LNCaP clone FGC (cell line): ENCODE measurements at regions not wholly inside any gene's neighbourhood (a gene's known extent, or its start where the extent isn't known, plus 50 kb on each side); places are given as distances from the start of the nearest gene placed in this dataset.

ENCODE experiments used
- DNase-seq: peaks from one replicate; pipeline ENCODE4 v3.0.0-alpha.2; 2011; ENCODE audit warnings: low read depth
- H3K4me3 ChIP-seq: 2 replicates; pipeline ENCODE4 v1.5.1; 2011; ENCODE audit warnings: mild to moderate bottlenecking, low read depth, low read length, control low read depth
- TF ChIP-seq, protein P1 (sequence below): IDR thresholded peaks from 2 replicates; pipeline ENCODE4 v1.5.1; 2012; ENCODE audit warnings: mild to moderate bottlenecking; ENCODE audit not compliant: control insufficient read depth, insufficient read depth; ENCODE audit errors: extremely low read depth

DNA sequence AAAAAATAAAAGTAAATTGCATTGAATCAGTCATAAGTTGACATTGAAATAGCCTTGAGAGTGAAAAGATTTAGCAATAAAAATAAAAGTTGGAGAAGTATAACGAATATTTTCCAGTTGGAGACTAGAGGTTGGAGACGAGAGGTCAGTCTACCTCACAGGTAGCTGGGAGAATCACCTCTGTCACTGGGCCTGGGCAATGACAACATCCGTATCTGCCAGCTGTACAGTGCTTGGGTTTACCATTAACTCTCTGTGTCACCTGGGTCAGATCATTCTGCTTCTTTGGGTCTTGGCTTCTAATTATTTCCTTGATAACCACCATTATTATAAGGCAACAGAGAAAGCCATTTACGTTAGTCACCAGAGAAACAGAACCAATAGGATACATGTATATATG lies 62.0 kb upstream of the STEAP4 start:
- DNase-seq, result no peak
- H3K4me3 ChIP-seq, result no peak overlapping the region
- TF ChIP-seq, protein P1, sequence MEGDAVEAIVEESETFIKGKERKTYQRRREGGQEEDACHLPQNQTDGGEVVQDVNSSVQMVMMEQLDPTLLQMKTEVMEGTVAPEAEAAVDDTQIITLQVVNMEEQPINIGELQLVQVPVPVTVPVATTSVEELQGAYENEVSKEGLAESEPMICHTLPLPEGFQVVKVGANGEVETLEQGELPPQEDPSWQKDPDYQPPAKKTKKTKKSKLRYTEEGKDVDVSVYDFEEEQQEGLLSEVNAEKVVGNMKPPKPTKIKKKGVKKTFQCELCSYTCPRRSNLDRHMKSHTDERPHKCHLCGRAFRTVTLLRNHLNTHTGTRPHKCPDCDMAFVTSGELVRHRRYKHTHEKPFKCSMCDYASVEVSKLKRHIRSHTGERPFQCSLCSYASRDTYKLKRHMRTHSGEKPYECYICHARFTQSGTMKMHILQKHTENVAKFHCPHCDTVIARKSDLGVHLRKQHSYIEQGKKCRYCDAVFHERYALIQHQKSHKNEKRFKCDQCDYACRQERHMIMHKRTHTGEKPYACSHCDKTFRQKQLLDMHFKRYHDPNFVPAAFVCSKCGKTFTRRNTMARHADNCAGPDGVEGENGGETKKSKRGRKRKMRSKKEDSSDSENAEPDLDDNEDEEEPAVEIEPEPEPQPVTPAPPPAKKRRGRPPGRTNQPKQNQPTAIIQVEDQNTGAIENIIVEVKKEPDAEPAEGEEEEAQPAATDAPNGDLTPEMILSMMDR, result no peak

DNA sequence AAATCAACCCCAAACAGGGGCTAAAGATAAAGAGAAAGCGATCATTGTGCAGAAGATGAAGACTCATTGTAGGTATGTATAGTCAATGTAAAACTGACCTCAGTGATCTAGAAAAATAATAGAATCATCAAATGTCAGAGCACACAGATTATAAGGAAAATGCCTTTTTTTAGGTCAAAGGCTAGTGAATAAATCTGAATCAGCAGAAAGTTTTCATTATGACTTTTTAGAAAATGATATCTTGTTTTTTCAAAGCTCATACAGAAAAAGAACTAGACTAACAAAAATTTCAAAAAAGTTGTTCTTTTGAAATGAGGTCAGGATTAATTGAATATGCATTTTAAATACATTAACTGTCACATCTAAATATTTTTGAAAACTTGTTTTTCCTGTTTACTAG lies 60.2 kb upstream of the STEAP4 start:
- TF ChIP-seq, protein P1, result no peak
- H3K4me3 ChIP-seq, result no peak overlapping the region
- no peak for DNase-seq

DNA sequence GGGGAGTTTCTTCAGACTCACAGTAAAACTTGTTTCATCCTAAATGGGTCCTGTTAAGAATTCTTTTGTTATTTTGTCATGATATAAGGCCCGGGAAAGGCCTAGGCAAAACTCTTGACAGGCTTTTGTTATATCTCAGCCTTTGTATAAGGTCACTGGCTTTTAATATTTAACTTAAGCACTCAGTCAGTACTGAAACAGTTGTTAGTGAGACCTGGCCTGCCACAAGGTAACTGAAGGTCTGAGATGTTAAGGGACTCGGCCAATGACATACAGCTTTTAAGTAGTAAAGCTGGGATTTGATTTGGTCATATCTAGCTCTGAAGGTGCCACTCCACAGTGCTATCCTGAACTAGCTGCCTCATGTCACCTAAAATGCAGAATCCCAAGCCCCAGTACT lies 57.2 kb upstream of the STEAP4 start:
- no peak overlapping the region for H3K4me3 ChIP-seq
- TF ChIP-seq, protein P1, result no peak
- no peak for DNase-seq

DNA sequence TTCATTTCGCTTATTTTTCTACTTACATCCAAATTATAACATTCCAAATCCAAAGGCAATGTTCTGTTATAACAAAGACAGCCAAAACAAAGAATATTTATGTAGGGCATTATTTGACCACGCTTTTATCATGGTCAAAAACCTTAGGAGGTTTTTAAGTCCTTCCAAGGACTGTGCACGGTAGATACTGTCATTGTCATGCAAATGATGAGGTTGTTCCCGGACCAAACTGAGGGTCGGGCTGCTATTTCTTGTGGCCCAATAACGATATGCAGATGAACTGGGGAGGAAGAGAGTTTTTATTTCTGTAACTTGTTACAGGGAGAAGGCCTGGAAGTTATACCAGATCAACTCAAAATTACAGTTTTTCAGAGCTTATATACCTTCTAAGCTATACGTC lies 56.6 kb upstream of the STEAP4 start:
- no peak overlapping the region for H3K4me3 ChIP-seq
- DNase-seq, result no peak
- TF ChIP-seq, protein P1, result no peak

DNA sequence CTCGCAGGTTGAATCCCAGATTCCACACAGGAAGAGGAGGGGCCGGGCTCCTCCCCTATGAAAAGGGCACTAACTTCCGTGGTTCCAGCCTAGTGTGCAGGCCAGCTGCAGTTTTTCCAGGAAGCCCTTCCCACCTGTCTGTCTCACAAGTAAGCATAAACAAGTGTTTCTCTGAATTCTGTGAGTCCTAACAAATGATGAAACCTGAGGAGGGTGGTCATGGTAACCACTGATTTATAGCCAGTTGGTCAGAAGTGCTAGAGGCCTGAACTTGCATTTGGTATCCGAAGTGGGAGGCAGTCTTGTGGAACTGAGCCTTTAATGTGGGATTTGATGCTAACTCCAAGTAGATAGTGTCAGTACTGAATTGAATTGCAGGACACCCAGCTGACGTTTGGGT lies 54.7 kb upstream of the STEAP4 start:
- no peak for DNase-seq
- H3K4me3 ChIP-seq, result no peak overlapping the region
- TF ChIP-seq, protein P1, result no peak

DNA sequence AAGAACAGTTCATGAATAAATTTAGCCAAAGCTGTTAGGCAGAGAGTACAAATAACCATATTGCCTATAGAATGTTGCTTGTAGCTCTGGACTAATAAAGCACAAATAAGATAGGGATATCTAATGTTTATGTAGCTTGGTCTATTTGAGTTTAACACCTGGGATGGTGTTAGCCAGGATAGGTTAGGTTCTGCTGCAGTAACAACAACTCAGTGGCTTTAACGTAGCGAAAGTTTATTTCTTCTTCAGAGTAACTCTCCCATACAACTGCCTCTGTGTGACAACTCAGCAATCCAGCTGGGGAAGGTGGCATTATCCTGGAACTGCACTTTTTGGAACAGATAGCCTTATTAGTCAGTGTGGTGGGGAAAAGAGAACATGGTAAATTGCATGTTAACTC lies 52.2 kb upstream of the STEAP4 start:
- TF ChIP-seq, protein P1, result no peak
- H3K4me3 ChIP-seq, result no peak overlapping the region
- no peak for DNase-seq

DNA sequence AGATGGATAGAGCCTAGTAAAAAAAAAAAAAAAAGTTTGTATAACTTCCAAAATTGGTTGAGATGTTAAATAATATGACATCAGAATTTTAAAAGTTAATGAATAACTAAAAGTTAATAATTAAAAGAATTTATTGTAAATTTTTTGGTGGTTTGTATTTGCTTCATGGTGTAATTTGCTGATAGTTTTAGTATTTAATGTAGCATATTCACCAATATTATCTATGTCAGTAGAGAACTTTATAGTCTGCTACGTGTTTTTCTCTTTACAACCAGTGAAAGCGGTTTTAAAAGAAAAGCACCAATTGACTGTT lies 51.8 kb upstream of the STEAP4 start:
- TF ChIP-seq, protein P1, result no peak
- H3K4me3 ChIP-seq, result no peak overlapping the region
- no peak for DNase-seq
